Activated T-cell treated with anti-CD3 and anti-CD28 coated beads for 48 hours (primary cell): ENCODE measurements at regions not wholly inside any gene's neighbourhood (a gene's known extent, or its start where the extent isn't known, plus 50 kb on each side); places are given as distances from the start of the nearest gene placed in this dataset.

Source experiments
- DNase-seq: peaks from one replicate; pipeline ENCODE4 v3.0.0-alpha.2; 2020; ENCODE audit warnings: low read depth

DNA sequence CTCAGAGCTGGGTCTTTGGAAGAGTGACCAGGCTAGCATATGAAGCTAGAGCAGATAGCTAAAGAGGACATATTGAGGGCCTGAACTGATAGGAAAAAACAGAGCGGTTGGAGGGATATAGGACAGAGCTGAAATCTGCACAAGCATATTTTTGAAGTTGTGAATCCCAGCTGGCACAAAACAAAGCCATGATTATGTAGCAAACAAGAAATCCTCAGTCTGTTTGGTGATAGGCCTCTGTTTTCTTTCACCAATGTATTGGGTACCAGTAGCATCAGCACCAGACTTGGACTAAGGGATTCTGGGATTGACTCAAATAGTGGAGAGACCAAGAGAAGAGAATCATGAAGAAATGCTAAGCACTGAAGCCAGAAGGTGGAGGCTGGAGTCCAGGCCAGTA lies 151.0 kb downstream of the FAM43A start:
- no peak for DNase-seq

DNA sequence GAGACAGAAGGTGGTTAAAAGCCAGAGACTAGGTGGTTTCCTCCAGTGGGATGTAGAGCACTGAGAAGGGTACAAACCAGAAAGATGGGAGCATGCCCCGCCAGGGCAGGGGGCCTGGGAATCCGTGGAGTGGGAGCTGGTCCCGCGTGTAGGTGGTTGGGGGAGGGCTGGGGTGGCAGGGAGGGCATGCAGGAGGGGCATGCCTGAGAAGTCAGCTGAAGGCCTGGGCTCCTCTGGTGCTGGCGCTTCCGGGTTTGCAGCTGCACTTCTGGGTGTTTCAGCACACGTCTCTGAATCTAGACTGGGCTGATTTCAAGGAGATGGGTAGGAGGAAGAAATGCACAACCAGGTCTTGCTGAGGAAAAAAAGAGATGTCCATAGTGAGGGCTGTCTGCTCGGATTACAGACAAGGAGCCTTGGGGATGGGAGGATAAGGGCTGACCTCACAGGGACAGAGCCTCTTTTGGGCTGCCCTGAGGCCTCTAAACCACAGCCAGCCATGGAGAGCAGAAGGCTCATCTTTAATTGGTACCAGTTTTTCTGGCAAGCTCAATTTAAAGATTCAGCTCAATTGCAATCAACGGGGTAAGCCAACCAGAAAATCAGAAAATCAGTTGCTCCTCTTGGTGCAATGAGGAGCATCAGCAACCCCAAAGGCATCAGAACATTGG lies 151.9 kb downstream of the FAM43A start:
- no peak for DNase-seq

DNA sequence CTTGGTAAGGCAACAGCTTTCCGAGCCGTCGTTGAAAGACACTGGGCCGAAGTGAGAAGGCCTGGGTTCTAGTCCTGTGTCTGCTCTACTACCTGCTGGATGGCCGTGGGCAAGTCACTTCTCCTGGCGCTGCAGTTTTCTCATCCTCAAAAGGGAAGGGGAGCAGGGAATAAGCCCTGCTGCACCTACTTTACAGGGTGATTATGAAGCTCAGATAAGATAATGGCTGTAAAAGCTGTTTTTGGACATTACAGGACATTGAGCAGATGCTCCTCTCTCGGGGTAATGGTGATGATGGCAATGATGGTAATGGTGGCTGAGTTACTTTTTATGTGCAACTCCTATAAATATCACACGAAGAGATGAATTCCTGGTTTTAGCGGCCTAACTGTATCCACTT lies 152.6 kb downstream of the FAM43A start:
- no peak for DNase-seq

DNA sequence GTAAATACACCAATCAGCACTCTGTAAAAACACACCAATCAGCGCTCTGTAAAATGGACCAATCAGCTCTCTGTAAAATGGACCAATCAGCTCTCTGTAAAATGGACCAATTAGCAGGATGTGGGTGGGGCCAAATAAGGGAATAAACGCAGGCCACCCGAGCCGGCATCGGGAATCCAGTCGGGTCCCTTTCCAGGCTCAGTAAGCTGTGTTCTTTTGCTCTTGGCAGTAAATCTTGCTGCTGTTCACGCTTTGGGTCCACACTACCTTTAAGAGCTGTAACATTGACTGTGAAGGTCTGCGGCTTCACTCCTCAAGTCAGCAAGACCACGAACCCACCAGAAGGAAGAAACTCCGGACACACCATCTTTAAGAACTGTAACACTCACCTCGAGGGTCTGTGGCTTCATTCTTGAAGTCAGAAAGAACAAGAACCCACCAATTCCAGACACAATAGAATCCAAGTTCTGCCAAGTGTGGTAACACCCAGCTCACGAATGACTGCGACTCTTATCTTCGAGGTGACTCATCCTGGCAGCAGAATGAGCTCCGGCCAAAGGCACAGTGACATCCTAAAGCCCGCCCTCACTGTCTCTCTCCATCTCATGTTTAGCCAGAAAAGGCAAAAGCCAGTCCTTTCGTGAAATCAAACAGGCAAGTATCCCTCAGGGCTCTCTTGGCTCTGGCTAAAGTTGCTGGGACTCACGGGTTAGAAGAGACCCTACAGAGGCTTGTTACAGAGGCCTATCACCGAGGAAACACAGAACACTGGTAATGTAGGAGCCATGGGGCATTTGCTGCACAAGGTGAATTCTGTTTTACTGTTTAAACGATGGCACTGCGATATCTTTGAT lies 155.2 kb downstream of the FAM43A start:
- DNase-seq: no peak

DNA sequence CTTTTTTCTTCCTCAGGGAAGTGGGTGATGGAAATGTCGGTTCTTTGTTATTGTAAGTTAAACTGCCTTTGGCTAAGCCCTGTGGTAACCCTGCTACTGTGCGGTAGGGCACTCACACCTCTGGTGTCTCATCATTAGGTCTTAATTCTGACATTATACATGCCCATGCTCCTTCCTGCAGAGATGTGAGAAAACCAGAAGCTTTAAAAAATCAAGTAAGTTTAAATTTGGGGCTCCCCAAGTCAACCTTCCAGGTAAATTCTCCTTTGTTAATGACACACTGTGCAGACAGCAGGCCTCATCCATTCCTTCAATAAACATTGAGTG lies 155.8 kb downstream of the FAM43A start:
- no peak for DNase-seq

DNA sequence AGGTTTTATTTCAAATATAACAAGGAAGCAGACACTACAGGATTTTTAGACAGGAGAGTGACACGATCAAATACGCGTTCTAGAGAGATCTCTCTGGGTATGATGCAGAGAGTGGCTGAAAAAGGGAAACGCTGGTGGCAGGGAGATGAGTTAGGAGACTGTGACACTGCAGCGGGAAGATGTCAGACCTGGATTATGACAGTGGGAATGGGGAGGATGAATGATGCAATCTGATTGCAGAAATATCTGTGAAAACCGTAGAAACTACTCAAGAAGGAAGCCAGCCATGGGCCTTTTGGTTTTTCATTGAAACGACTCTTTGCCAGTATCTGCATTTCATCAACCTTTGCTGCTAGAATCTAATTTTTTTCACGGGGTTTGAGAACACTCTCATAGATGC lies 157.9 kb downstream of the FAM43A start:
- no peak for DNase-seq

DNA sequence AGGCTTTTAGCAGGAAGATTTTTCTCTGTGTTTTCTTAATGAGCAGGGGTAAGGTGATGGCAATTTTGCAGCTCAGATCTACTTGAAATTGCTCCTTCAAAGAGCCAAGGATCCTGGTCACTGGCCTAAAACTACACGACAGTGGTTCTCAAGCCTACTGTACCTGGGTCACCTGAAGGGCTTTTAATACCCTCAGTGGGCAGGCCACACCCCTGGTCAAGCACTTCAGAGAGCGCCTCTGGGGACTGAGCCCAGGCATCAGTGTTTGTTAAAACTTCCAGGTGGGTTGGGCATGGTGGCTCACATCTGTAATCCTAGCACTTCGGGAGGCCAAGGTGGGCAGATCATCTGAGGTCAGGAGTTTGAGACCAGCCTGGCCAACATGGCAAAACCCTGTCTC lies 158.4 kb downstream of the FAM43A start:
- DNase-seq: no peak

DNA sequence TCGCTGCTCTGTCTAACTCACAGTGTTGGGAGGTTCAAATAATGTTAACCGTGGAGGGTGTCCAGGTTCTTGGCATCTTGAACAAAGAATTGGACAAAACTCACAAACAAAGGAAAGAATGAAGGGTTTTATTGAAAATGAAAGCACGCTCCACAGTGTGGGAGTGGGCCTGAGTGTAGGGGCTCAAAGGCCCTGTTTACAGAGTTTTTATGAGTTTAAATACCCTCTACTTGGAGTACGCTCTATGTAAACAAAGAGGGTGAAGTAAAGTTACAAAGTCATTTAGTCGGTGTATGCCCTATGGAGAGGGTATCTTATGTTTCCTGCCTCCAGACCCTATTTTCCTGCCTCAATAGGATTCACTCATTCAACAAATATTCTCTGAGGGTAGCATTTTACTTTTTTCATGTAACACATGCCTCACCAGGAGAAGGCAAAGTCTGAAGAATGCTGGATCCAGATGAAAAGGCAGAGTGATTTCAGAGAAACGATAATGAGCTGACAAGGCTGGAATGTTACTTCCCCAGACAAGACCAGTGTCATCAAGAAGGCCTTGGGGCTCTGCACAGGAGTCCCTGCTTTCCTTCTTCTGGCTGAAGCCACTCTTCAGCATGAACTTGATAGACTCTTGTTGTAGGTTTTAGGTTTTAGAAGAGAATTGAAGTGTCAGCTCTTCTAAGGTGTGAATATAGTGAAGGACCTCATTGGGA lies 163.6 kb downstream of the FAM43A start:
- DNase-seq: no peak

DNA sequence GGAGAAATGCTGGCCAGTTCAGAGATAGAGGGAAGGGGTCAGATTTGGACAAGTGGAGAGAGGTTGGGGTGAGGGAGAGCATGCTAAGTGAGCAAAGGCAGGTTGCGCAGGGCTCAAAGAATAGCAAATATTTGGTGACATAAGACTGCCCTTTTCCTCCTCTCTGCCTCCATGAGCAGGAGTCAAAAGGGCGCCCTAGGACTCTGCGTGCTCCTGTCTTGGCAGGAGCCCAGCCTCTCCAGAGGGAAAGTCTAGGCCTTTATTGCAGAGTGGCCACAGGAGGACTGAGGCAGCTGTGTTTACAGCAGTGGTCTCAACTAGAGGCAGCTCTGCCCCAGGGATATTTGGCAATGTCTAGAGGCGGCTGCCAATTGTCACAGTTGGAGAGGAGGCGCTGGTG lies 165.6 kb downstream of the FAM43A start:
- DNase-seq: no peak

DNA sequence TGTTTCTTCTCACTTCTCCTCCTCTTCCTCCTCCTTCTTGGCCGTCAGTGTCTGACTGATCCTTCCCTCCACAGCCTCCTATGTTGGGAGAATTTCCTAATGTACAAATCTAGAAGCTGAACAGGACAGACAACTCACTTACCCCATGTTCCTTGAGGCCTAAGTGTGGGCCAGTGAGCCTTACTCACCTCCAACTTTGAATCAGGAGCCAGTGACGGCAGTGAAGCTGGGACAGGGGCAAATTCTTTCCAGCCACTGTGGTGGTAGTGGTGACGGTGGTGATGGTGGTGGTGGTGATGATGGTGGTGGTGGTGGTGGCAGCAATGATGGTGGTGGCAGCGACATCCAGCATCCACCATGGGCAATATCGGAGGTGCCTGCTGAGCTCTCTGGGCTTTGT lies 166.3 kb downstream of the FAM43A start:
- no peak for DNase-seq

DNA sequence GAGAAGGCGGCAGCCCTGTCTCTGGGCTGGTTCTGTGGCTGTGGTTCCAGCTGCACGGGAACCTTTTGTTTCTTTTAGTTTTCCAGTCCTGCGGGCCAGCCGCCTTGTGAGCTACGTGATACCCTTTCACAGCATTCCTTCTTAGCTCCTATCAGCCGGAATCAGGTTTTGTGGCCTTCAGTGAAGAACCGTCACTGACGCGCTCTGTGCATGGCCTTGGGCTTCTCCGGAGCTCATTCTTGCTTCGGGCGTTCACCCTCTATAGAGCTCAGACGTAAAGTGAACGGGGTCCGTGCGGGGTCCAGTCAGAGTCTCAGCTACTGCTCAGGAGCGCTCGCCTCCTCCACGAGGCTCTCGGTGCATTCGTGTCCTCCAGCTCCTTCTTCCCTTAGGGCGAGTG lies 166.7 kb downstream of the FAM43A start:
- no peak for DNase-seq

DNA sequence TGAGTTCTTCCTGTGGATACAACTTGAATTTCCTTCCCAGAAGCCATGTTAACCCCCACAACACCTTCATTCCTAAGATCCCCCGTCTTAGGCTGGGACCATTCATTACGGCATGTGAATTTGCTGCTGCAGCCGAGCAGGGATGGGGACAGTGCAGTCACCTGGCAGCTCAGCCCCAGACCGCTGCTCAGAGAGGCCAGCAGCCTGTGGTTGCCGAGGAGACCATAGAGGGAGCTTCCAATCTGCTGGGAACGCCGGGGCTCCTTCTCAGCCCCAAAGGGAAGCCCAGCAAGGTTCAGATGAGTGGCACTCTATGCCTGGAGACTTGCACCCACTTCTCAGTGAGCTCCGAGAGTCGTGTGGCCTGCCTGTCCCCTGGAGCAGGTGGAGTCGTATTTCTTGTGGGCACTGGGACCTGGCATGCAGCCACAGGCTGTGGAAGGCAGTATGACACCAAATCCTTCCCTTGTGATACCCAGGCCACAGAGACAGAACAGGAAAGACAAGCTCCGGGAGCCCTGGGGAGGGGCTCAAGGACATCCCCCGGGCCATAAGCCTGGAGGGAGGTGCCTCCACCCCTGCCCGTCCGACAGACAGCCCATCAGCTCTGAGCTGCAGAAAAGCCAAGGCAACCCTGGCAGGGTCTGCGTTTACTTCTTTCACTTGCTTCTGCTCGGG lies 167.3 kb downstream of the FAM43A start:
- DNase-seq: no peak

DNA sequence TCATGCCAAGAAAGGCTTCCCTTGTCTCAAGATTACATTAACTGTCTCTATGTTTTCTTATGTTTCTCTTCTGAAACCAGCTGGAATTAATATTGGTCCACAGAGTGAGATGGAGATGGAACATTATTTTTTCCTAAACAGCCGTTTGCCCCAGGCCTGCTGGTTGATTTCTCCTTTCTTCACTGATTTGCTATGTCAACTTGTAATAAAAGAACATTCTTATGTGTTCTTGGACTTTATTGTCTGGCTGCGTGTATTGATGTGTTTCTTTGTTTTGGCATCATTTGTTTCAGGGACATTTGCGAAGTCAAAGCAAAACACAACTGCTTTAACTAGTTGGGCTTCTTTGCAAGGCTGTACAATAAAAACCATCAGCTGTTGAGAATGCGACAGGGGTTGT lies 168.5 kb downstream of the FAM43A start:
- DNase-seq: no peak

DNA sequence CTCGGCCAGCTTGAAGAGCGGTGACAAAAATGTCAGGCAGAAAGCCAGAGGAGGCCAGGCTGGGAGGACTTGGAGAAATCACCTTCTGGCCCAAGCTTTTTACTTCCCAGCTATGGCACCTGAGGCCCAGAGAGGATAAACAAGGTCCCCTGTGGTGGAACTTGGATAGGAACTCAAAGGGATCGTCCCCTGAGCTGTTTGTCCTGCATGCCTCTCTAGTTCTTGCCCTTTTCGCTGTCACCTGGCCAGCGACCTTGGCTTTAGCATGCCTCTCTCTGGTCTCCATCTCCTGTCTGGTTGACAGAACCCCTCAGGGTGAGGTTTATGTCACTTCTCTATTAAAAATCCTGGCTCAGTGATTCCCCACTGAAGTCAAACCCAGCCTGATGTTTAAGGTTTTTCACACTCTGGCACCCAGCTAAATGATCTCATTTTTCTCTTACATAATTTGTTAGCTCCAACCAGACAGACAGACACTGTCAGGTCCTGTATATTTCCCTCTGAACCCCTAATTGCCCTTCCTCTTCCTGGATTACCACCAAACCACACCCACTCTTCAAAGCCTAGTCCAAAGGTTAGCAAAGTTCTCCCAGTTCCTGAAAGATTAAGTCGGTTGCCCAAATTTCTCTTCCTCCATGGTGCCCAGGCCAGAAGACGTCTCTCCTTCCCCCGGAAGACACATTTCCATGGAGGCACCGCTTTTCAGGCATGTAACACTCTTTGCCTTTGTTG lies 169.1 kb downstream of the FAM43A start:
- DNase-seq: no peak

DNA sequence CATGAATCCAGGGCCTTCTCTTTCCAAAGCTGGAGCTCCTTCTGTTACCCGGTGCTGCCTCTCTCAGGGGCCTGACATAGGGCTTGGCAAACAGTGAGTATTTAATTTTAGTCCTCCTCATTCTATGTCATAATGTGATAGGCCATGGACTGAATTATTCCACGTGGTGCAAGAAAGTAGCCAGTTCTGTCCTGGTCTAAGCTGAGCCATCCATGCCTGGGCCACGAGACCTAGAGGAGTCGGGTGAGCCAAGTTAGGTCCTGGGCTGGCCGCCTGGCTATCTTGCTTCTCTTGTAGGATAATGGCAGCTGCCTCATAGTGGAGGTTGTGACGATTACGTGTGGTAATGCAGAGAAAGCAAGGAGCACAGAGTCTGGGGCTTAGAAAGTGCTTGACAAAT lies 170.6 kb downstream of the FAM43A start:
- no peak for DNase-seq

DNA sequence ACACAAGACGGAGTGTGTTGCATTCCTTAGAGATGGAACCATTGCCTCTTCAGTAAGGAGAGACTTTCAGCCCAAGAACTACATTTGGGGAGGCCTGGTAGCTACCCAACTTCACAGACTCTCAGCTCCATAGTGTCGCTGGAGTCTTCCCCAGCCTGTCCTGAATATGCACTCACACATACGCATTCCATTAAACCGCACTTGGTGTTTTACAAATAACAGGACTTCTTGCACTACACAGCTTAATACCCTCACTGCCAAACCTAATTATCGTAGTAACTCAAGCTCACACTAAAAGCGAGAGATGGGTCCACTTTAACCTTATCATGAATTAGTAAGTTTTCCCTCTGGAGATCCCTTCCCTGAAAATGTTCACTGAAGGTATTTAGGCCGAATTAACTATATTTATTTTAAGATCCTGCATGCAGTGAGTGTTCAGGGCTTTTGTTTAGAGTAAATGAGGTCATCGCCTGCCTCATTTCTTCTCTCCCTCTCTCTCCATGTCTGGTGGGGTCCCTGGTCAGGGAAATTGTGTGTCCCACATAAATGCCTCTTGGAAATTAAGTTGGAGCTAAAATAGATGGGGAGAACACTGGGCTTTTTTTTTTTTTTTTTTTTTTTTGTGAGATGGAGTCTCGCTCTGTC lies 171.9 kb downstream of the FAM43A start:
- no peak for DNase-seq

DNA sequence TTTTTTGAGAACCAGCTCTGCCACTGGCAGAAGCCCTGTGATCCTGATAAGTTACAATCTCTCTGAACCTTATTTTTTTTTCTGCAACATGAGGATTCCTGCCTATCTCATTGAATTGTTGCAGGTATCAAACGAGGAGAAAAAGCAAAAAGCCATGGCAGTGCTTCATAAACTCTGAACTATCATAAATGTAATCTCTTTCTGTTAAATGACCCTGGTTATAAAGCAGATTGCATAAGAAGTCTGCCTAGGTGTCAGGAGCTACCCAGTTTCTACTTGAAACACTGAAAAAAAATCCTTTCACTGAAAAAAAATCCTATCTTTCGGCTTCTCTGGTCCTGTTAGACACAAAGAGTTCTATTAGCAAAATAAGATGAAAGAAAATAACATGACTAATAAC lies 172.7 kb downstream of the FAM43A start:
- DNase-seq: no peak

DNA sequence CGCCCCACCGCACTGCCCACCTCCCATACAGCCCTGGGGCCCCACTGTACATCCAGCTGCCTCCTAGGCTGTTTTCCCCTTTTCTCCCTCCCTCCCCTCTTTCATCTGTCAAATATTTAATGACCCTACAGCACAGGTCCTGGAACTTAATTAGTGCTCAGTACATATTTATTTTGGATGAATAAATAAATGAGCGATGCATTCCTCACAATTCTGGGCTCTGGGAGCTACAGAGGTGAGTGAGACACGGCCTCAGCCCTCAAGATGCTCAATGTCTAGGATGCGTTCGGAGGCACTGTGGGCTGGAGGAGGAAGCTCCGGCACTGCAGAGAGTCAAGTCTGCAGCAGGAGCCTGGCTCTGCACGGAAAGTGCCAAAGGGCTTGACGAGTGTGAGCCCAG lies 175.0 kb downstream of the FAM43A start:
- DNase-seq: no peak

DNA sequence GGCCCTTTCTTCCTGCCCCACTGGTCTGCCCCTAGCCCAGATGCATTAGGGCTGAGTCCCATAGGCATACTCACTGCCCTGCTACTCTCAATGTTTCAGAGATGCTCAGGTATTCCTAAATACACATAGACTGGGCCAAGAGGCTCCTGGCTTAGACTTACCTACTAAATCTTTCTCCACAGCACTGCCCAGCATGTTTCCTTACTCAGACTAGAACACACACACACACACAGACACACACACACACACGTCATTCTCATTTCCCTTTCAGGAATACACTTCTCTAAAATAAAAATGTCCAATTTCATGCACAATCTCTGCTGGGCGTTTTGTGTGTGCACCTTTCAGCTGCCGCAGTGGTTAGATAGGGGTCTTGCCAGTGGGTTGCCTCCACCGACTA lies 175.7 kb downstream of the FAM43A start:
- no peak for DNase-seq

DNA sequence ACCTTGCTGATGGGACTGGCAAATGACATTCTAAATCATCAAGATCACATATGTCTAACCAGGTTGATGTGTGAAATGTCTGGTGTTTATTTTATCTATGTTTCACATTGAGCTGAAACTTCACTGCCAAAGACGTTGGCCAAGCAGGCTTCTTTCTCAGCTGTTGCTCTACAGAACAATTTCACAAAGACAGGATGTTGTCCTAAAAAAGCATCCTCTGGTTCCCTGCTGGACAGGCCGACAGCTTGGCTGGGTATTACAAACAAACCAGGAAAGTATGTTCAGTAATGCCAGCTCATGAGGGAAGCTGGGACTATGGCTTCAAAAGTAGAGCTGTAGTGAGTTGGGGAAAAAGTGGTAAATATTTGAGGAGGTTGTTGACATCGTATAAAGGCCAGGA lies 179.4 kb downstream of the FAM43A start:
- DNase-seq: no peak

DNA sequence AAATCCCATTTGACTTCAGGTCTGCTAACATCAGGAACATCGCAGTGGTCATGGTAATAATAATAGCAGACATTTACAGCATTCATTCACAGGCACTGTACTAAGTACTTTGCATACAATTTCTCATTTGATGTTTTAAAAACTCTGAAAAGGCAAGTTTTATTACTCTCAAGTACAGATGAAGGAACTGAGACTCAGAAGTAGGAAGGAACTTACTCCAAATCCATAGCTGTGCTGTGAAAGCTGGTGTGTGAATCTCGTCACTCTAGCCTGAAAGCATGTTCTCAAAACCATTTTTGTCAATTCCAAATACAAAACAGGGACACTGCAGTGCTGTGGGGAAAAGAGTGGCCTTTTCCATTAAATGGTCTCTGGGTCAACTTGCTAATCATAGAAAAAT lies 179.9 kb downstream of the FAM43A start:
- DNase-seq: no peak

DNA sequence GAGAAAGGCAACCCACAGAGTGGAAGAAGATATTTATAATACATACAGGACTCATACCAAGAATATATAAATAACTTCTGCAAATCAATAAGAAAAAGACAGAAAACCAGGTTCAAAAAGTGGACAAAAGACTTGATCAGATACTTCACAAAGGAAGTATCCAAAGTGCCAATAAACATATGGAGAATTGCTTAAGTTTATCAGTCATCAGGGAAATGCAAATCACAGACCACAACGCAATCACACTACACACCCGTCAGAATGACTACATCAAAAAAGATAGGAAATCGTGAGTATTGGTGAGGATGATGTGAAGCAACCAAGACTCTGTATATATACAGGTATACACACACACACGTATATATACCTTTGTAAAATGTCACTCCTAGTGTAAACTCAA lies 180.6 kb downstream of the FAM43A start:
- DNase-seq: no peak
